IMR-90 (cell line): ENCODE measurements at regions not wholly inside any gene's neighbourhood (a gene's known extent, or its start where the extent isn't known, plus 50 kb on each side); places are given as distances from the start of the nearest gene placed in this dataset.

ENCODE experiments used
- BHLHE40 ChIP-seq: fragments of 150-350 bp; IDR thresholded peaks from 2 replicates; pipeline ENCODE4 v1.6.1; 2016; ENCODE audit warnings: mild to moderate bottlenecking, low read depth, low read length
- CEBPB ChIP-seq: IDR thresholded peaks from 2 replicates; pipeline ENCODE4 v1.6.1; 2012; ENCODE audit warnings: low read depth, low read length, improper control_type of control experiment
- CHD1 ChIP-seq: IDR thresholded peaks from 2 replicates; pipeline ENCODE4 v1.6.1; 2012; ENCODE audit warnings: low read depth, low read length, improper control_type of control experiment
- MAFK ChIP-seq: IDR thresholded peaks from 2 replicates; pipeline ENCODE4 v1.6.1; 2012; ENCODE audit warnings: low read depth, low read length, improper control_type of control experiment
- MAZ ChIP-seq: IDR thresholded peaks from 2 replicates; pipeline ENCODE4 v1.6.1; 2012; ENCODE audit warnings: low read depth, mild to moderate bottlenecking, low read length, improper control_type of control experiment, moderate library complexity, borderline replicate concordance
- MXI1 ChIP-seq: IDR thresholded peaks from 2 replicates; pipeline ENCODE4 v1.6.1; 2012; ENCODE audit warnings: low read depth, mild to moderate bottlenecking, low read length, moderate library complexity, borderline replicate concordance
- POLR2A ChIP-seq: IDR thresholded peaks from 2 replicates; pipeline ENCODE4 v1.6.1; 2012; ENCODE audit warnings: mild to moderate bottlenecking, low read depth, low read length
- RAD21 ChIP-seq: IDR thresholded peaks from 2 replicates; pipeline ENCODE4 v1.6.1; 2012; ENCODE audit warnings: low read length, improper control_type of control experiment
- RFX5 ChIP-seq: IDR thresholded peaks from 2 replicates; pipeline ENCODE4 v1.8.0; 2012; ENCODE audit warnings: low read depth, mild to moderate bottlenecking, low read length, moderate library complexity
- TF ChIP-seq, protein P1 (sequence below): conservative IDR thresholded peaks from 2 replicates; pipeline ENCODE4 v1.5.1; 2012; ENCODE audit warnings: mild to moderate bottlenecking, low read depth, low read length, improper control_type of control experiment
- TF ChIP-seq, protein P2 (sequence below): fragments of 150-350 bp; IDR thresholded peaks from 2 replicates; pipeline ENCODE4 v1.6.1; 2017; ENCODE audit warnings: mild to moderate bottlenecking, antibody characterized with exemption, low read length, low read depth

DNA sequence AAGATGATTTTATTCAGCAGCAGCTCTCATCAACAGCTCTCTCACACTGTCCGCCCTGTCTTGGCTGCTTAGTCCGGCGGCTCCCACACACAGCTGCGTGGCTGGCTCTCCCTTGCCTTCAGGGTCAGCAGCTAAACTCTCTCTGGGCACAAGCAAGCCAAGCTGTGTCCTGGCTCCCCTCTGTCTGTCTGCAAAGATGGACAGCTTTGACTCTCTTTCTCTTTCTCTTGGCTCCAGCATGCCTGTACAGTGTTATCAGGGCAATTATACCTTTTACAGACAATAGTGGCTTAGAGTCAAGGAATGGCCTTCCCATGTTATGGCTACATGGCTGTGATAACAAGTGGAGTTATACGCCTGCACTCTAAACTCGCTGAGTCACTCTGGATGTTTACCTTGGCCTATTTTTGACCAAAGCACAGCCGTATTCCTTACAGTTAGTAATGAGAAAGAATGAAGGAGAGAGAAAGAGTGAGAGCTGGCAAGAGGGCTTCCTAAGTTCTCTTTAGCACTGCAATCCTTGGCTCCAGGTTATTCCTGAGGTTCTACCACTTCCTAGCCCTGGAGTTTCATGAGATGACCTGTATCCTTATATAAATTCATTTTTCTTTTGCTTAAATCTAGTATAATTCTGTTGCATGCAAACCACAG is 59.9 kb upstream of the ZSWIM5 start:
- TF ChIP-seq POLR2A = no peak
- TF ChIP-seq, protein P1, sequence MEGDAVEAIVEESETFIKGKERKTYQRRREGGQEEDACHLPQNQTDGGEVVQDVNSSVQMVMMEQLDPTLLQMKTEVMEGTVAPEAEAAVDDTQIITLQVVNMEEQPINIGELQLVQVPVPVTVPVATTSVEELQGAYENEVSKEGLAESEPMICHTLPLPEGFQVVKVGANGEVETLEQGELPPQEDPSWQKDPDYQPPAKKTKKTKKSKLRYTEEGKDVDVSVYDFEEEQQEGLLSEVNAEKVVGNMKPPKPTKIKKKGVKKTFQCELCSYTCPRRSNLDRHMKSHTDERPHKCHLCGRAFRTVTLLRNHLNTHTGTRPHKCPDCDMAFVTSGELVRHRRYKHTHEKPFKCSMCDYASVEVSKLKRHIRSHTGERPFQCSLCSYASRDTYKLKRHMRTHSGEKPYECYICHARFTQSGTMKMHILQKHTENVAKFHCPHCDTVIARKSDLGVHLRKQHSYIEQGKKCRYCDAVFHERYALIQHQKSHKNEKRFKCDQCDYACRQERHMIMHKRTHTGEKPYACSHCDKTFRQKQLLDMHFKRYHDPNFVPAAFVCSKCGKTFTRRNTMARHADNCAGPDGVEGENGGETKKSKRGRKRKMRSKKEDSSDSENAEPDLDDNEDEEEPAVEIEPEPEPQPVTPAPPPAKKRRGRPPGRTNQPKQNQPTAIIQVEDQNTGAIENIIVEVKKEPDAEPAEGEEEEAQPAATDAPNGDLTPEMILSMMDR = no peak
- no peak for TF ChIP-seq MAZ
- TF ChIP-seq RAD21 = no peak
- TF ChIP-seq, protein P2, sequence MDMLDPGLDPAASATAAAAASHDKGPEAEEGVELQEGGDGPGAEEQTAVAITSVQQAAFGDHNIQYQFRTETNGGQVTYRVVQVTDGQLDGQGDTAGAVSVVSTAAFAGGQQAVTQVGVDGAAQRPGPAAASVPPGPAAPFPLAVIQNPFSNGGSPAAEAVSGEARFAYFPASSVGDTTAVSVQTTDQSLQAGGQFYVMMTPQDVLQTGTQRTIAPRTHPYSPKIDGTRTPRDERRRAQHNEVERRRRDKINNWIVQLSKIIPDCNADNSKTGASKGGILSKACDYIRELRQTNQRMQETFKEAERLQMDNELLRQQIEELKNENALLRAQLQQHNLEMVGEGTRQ = no peak
- TF ChIP-seq MAFK = peak; percentile 48
- TF ChIP-seq MXI1 = no peak
- TF ChIP-seq CHD1 = no peak
- no peak for TF ChIP-seq RFX5
- 0 out of 2 replicates have a peak, but pooled peaks have one; percentile 0 for TF ChIP-seq CEBPB
- TF ChIP-seq BHLHE40 = no peak; the same call in 1 of the 2 replicates
